Esophagus squamous epithelium (tissue), 4 donors: ENCODE measurements at regions not wholly inside any gene's neighbourhood (a gene's known extent, or its start where the extent isn't known, plus 50 kb on each side); places are given as distances from the start of the nearest gene placed in this dataset.

Experiments
- POLR2A ChIP-seq, 4 donors: fragments of 450-650 bp; IDR thresholded peaks; one replicate each; pipeline ENCODE4 v1.6.1; 2017; ENCODE audit warnings: antibody characterized with exemption in 4 of 4, mild to moderate bottlenecking in 4 of 4, moderate library complexity in 3 of 4
- TF ChIP-seq, protein P1 (sequence below), 6 experiments: fragments of 450-650 bp in 4 of 6; fragments of 200-600 bp in 2 of 6; sonication (generic) in 2 of 6; IDR thresholded peaks; one replicate each; pipeline ENCODE4 v1.5.1; 2016 to 2019; ENCODE audit warnings: antibody characterized with exemption in 6 of 6, mild to moderate bottlenecking in 4 of 6, moderate library complexity in 4 of 6

DNA sequence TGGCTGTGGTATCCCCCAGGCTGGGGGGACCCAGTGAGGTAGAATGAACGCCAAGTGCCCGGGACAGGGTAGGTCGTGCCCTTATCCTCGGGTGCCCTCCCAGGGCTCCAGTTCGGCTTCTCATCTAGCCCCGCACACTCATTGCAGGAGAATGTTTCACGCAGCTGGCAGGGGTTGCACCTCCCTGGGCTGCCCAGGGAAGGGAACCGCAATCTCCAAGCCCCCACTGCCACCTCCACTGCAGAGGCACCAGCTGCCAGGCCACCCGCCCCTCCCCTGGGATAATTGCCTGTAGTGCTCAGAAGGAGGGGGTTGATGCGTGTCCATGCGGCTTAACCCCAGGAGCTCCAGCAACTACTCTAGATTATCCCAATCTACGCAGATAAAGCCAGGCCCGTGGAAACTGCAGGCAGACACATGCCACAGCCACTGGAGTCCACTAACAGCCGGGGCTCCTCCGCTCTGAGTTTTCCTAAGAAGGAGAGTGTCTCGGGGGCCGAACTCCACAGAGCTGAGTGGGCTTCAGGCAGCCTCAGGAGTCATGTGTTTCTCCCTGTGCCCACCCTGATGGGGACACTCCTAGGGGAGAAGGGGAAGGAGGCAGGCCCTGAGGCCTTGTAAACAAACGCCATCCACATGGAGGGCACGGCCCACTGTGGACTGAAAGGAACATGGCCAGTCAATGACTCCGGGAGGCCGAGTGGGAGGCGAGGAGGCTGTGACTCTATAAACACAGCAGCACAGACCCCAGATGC lies 137.2 kb upstream of the IQSEC1 start:
- TF ChIP-seq POLR2A (IDR thresholded peaks at IDR 0.05): no peak
- TF ChIP-seq, protein P1, sequence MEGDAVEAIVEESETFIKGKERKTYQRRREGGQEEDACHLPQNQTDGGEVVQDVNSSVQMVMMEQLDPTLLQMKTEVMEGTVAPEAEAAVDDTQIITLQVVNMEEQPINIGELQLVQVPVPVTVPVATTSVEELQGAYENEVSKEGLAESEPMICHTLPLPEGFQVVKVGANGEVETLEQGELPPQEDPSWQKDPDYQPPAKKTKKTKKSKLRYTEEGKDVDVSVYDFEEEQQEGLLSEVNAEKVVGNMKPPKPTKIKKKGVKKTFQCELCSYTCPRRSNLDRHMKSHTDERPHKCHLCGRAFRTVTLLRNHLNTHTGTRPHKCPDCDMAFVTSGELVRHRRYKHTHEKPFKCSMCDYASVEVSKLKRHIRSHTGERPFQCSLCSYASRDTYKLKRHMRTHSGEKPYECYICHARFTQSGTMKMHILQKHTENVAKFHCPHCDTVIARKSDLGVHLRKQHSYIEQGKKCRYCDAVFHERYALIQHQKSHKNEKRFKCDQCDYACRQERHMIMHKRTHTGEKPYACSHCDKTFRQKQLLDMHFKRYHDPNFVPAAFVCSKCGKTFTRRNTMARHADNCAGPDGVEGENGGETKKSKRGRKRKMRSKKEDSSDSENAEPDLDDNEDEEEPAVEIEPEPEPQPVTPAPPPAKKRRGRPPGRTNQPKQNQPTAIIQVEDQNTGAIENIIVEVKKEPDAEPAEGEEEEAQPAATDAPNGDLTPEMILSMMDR (IDR thresholded peaks at IDR 0.05): no peak
